Neutrophil (primary cell): ENCODE measurements at regions not wholly inside any gene's neighbourhood (a gene's known extent, or its start where the extent isn't known, plus 50 kb on each side); places are given as distances from the start of the nearest gene placed in this dataset.

ENCODE experiments used
- H3K27ac ChIP-seq: fragments of 200-600 bp; sonication (generic); 2 replicates; pipeline ENCODE4 v1.5.1; 2016; ENCODE audit warnings: mild to moderate bottlenecking, moderate library complexity
- H3K27me3 ChIP-seq: fragments of 200-600 bp; sonication (generic); 2 replicates; pipeline ENCODE4 v1.6.0; 2016; ENCODE audit warnings: mild to moderate bottlenecking
- H3K36me3 ChIP-seq: fragments of 200-600 bp; sonication (generic); 2 replicates; pipeline ENCODE4 v1.5.1; 2017
- H3K4me1 ChIP-seq, 2 experiments: fragments of 200-600 bp in 1 of 2; sonication (generic) in 1 of 2; 1 replicate in 1 of 2; 2 replicates in 1 of 2; pipeline versions ENCODE4 v1.5.1 to v1.6.1; 2013 to 2016; ENCODE audit warnings: low read depth in 1 of 2, low read length in 1 of 2, mild to moderate bottlenecking in 1 of 2, moderate library complexity in 1 of 2; ENCODE audit not compliant: control insufficient read depth in 1 of 2, insufficient read depth in 1 of 2
- H3K4me3 ChIP-seq, 2 experiments: fragments of 200-600 bp in 1 of 2; sonication (generic) in 1 of 2; 1 replicate in 1 of 2; 2 replicates in 1 of 2; pipeline ENCODE4 v1.5.1; 2013 to 2016; ENCODE audit warnings: low read depth in 1 of 2, low read length in 1 of 2, mild to moderate bottlenecking in 1 of 2, moderate library complexity in 1 of 2
- H3K9me3 ChIP-seq: fragments of 200-600 bp; sonication (generic); 2 replicates; pipeline ENCODE4 v1.5.1; 2016
- CTCF ChIP-seq: fragments of 200-600 bp; sonication (generic); IDR thresholded peaks from 2 replicates; pipeline ENCODE4 v1.5.1; 2016; ENCODE audit warnings: antibody characterized with exemption

GRCh38 chr2:158914731-158915130 lies 53.7 kb upstream of the TANC1 start:
- Histone ChIP-seq H3K27me3 (no peaks in the 10 kb centered on the region), H3K4me3 (no peak overlapping the region), H3K27ac (no peak overlapping the region), H3K36me3 (no peaks in the 10 kb centered on the region), H3K9me3 (no peaks in the 10 kb centered on the region), H3K4me1 (peaks cover 14 to 17% of the 10 kb centered on the region in 2 experiments)
- no peak for TF ChIP-seq CTCF

GRCh38 chr2:158917121-158917520 lies 51.3 kb upstream of the TANC1 start:
- Histone ChIP-seq H3K9me3 (no peaks in the 10 kb centered on the region), H3K36me3 (no peaks in the 10 kb centered on the region)

GRCh38 chr2:158918452-158918851 lies 50.0 kb upstream of the TANC1 start:
- no peak overlapping the region for H3K27ac ChIP-seq
- TF ChIP-seq CTCF: no peak
- no peaks in the 10 kb centered on the region for H3K36me3 ChIP-seq
- no peaks in the 10 kb centered on the region for H3K27me3 ChIP-seq
- no peak overlapping the region for H3K4me3 ChIP-seq
- no peaks in the 10 kb centered on the region for H3K4me1 ChIP-seq
- H3K9me3 ChIP-seq: no peaks in the 10 kb centered on the region

More at GRCh38 chr2:158917121-158917520, 51.3 kb upstream of the TANC1 start:
- no peak overlapping the region for H3K27ac ChIP-seq
- H3K4me3 ChIP-seq: no peak overlapping the region
- H3K27me3 ChIP-seq: no peaks in the 10 kb centered on the region
- peaks cover 6 to 7% of the 10 kb centered on the region in 2 experiments for H3K4me1 ChIP-seq
- TF ChIP-seq CTCF: no peak
